Breast epithelium (tissue), 4 donors: ENCODE measurements at regions not wholly inside any gene's neighbourhood (a gene's known extent, or its start where the extent isn't known, plus 50 kb on each side); places are given as distances from the start of the nearest gene placed in this dataset.

Source experiments
- DNase-seq, 2 donors: peaks; one replicate each; pipeline ENCODE4 v3.0.0-alpha.2; 2019; ENCODE audit warnings: low spot score in 2 of 2
- H3K27ac ChIP-seq, 2 donors: fragments of 200-600 bp; sonication (generic) in 1 of 2; one replicate each; pipeline ENCODE4 v1.5.1; 2016 to 2019; ENCODE audit warnings: mild to moderate bottlenecking in 1 of 2
- H3K27me3 ChIP-seq, 2 donors: fragments of 200-600 bp; sonication (generic) in 1 of 2; one replicate each; pipeline versions ENCODE4 v1.5.1 to v1.6.0; 2017 to 2019; ENCODE audit warnings: control low read depth in 1 of 2, mild to moderate bottlenecking in 1 of 2
- H3K36me3 ChIP-seq: fragments of 200-600 bp; one replicate; pipeline ENCODE4 v1.5.1; 2019
- H3K4me1 ChIP-seq, 2 donors: fragments of 200-600 bp; sonication (generic); one replicate each; pipeline ENCODE4 v1.5.1; 2016 to 2019; ENCODE audit warnings: control low read depth in 1 of 2
- H3K4me3 ChIP-seq, 3 donors: fragments of 200-600 bp; sonication (generic); 1 replicate in 2 of 3; 2 replicates in 1 of 3; pipeline ENCODE4 v1.5.1; 2016 to 2019; ENCODE audit warnings: mild to moderate bottlenecking in 3 of 3, moderate library complexity in 2 of 3
- H3K9me3 ChIP-seq, 2 donors: fragments of 200-600 bp; sonication (generic) in 1 of 2; one replicate each; pipeline ENCODE4 v1.5.1; 2016 to 2019; ENCODE audit warnings: control low read depth in 1 of 2
- POLR2A ChIP-seq: fragments of 450-650 bp; IDR thresholded peaks from one replicate; pipeline ENCODE4 v1.6.1; 2016; ENCODE audit warnings: antibody characterized with exemption, mild to moderate bottlenecking, moderate library complexity
- POLR2AphosphoS5 ChIP-seq, 3 donors: sonication (generic); formaldehyde crosslinking; IDR thresholded peaks; one replicate each; pipeline ENCODE4 v1.6.1; 2017; ENCODE audit warnings: antibody characterized with exemption in 3 of 3
- intact Hi-C: fragments of 100-400 bp; cut with DNase I; formaldehyde crosslinking; loops from one replicate; pipeline ENCODE4 v1.15.1; 2023; ENCODE audit warnings: low total_unique reads
- TF ChIP-seq, protein P1 (sequence below), 3 donors: fragments of 450-650 bp; IDR thresholded peaks; one replicate each; pipeline ENCODE4 v1.5.1; 2016 to 2017; ENCODE audit warnings: antibody characterized with exemption in 3 of 3, mild to moderate bottlenecking in 3 of 3, moderate library complexity in 3 of 3

DNA sequence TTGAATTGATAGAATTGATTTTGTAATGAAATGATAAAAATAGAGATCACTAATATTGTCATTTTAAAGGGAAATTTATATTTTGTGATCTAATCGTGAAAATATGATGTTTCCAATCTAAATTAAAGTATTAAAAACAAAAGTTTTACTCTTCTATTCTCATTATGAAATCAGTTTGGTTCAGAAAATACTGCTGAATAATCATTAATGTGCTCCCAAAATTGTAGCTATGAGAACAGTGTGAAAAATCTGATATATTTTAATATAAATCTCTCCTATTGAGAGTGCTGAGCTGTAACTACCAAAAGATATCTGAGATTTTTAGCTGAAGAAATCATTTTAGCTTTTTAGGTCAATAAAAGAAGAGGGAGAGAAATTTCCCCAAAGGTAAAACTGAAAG is 287.5 kb upstream of the ANO3 start:
- H3K4me1 ChIP-seq: no peaks in the 10 kb centered on the region
- no peak for DNase-seq
- H3K27ac ChIP-seq: no peak overlapping the region
- no peaks in the 10 kb centered on the region for H3K36me3 ChIP-seq
- no peaks in the 10 kb centered on the region for H3K9me3 ChIP-seq
- TF ChIP-seq, protein P1, sequence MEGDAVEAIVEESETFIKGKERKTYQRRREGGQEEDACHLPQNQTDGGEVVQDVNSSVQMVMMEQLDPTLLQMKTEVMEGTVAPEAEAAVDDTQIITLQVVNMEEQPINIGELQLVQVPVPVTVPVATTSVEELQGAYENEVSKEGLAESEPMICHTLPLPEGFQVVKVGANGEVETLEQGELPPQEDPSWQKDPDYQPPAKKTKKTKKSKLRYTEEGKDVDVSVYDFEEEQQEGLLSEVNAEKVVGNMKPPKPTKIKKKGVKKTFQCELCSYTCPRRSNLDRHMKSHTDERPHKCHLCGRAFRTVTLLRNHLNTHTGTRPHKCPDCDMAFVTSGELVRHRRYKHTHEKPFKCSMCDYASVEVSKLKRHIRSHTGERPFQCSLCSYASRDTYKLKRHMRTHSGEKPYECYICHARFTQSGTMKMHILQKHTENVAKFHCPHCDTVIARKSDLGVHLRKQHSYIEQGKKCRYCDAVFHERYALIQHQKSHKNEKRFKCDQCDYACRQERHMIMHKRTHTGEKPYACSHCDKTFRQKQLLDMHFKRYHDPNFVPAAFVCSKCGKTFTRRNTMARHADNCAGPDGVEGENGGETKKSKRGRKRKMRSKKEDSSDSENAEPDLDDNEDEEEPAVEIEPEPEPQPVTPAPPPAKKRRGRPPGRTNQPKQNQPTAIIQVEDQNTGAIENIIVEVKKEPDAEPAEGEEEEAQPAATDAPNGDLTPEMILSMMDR (IDR thresholded peaks at IDR 0.05): no peak
- TF ChIP-seq POLR2AphosphoS5 (IDR thresholded peaks at IDR 0.05): no peak
- TF ChIP-seq POLR2A: no peak
- H3K27me3 ChIP-seq: no peaks in the 10 kb centered on the region
- no peak overlapping the region for H3K4me3 ChIP-seq
- intact Hi-C loops: no loop called here

DNA sequence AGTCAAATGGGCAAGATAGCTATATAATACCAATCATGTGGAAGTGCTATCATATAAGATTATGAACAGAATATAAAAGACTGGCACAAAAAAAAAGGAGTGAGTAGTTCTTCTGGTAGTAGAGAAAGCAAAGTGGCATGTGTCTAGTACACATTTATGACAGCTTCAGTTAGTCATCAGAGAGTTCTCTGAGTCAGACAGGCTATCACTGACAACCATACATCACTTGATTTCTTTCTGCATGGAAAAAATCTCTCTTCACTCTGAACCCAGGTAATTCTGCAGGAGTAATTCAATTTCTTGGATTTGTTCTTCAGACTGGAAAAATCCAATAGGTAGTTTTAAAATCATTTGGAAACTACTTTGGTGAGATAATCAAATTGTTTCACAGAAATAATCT is 286.8 kb upstream of the ANO3 start:
- TF ChIP-seq, protein P1 (IDR thresholded peaks at IDR 0.05): no peak
- no peak for TF ChIP-seq POLR2A
- no peak for TF ChIP-seq POLR2AphosphoS5 (IDR thresholded peaks at IDR 0.05)
- Histone ChIP-seq H3K4me1 (no peaks in the 10 kb centered on the region), H3K27me3 (no peaks in the 10 kb centered on the region), H3K36me3 (no peaks in the 10 kb centered on the region), H3K9me3 (no peaks in the 10 kb centered on the region), H3K4me3 (no peak overlapping the region), H3K27ac (no peak overlapping the region)
- intact Hi-C loops: no loop called here
- DNase-seq: no peak

DNA sequence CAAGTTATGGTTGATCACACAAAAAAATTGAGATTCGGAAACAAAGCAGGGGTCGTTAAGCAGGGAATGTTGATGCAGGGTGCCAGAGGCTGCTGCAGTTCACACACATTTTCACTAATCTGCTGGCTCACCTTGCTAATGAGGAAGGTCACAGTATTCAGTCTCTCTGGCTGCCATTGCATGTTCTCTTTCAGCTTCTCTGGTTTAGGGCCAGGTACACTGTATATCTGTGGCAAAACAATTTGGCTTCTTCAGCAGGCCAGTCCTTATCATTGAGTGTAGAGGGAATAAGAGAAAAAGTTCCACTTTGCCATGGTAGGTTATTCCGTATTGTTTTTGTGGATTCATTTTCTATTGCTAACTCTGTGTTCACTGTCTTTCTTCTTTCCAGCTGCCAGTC is 283.7 kb upstream of the ANO3 start:
- TF ChIP-seq, protein P1 (IDR thresholded peaks at IDR 0.05): no peak
- TF ChIP-seq POLR2AphosphoS5 (IDR thresholded peaks at IDR 0.05): no peak
- no peak for TF ChIP-seq POLR2A
- no peak for DNase-seq
- no peak overlapping the region for H3K4me3 ChIP-seq
- H3K27me3 ChIP-seq: no peaks in the 10 kb centered on the region
- H3K4me1 ChIP-seq: no peaks in the 10 kb centered on the region
- no peak overlapping the region for H3K27ac ChIP-seq
- no peaks in the 10 kb centered on the region for H3K9me3 ChIP-seq
- intact Hi-C loops: no loop called here
- no peaks in the 10 kb centered on the region for H3K36me3 ChIP-seq

DNA sequence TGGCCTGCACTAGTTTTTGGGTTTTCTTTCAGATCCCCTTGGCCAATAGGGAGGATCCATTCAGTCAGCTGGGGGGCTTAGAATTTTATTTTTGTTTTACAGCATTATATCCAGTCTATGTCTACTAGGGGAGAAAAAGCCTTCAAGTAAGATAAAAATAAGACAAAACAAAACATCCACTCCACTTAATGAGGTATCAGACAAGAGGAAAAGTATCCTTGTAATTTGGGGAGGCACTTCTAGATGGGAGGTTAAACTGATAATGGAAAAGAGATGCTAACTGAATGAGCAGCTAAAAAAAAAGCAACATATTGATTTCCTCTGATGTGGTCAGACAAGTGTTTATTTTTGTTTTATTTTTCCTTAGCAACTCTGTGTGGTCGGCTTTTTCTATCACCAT is 278.0 kb upstream of the ANO3 start:
- intact Hi-C loops: no loop called here
- Histone ChIP-seq H3K36me3 (no peaks in the 10 kb centered on the region), H3K27me3 (no peaks in the 10 kb centered on the region), H3K27ac (no peak overlapping the region), H3K4me3 (no peak overlapping the region), H3K9me3 (no peaks in the 10 kb centered on the region), H3K4me1 (no peaks in the 10 kb centered on the region)
- DNase-seq: no peak
- no peak for TF ChIP-seq POLR2AphosphoS5 (IDR thresholded peaks at IDR 0.05)

DNA sequence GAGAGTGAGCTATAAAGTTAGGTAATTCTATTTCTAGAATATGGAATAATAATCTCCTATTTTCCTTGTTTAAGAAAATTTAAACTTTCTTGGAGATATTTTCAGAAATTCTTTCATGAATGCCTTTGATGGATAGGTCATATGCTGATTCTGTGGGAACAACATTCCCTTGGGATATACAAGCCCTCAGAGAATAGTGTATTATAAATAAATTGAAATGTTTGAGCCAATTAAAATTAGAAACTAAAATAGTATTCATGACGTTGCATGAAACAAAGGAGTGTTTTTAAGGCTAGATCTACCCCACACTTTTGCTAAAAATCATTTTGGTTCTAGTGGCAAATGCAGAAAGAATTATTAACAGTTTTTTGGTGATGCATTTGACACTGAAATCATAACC is 269.3 kb upstream of the ANO3 start:
- no peaks in the 10 kb centered on the region for H3K27me3 ChIP-seq
- intact Hi-C loops: no loop called here
- no peak for DNase-seq
- H3K4me3 ChIP-seq: no peak overlapping the region
- TF ChIP-seq POLR2AphosphoS5 (IDR thresholded peaks at IDR 0.05) (no peak), POLR2A (no peak)
- TF ChIP-seq, protein P1 (IDR thresholded peaks at IDR 0.05): no peak
- H3K36me3 ChIP-seq: no peaks in the 10 kb centered on the region
- no peak overlapping the region for H3K27ac ChIP-seq
- H3K4me1 ChIP-seq: no peaks in the 10 kb centered on the region
- no peaks in the 10 kb centered on the region for H3K9me3 ChIP-seq

DNA sequence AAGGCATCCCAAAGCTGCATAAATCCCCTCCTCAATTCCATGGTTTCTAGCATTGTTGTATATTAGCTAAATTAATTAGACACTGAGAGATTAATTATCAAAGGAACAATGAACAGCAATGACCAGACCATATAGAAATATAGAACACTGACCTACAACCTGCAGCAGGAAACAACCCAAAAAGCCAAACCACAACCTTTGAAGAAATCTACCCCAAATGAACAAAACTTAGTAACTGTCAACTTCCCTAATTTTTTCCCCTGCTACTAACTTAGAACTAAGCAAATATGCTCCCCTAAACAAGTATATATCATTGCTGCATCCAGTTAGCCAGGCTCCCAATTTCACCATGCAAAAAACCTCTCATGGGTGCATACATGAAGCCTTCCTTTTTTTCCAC is 268.0 kb upstream of the ANO3 start:
- Histone ChIP-seq H3K27me3 (no peaks in the 10 kb centered on the region), H3K4me3 (no peak overlapping the region), H3K27ac (no peak overlapping the region), H3K9me3 (no peaks in the 10 kb centered on the region), H3K4me1 (no peaks in the 10 kb centered on the region), H3K36me3 (no peaks in the 10 kb centered on the region)
- no peak for TF ChIP-seq POLR2AphosphoS5 (IDR thresholded peaks at IDR 0.05)
- TF ChIP-seq POLR2A: no peak
- TF ChIP-seq, protein P1 (IDR thresholded peaks at IDR 0.05): no peak
- no peak for DNase-seq
- intact Hi-C loops: no loop called here
